PFSK-1 (cell line): ENCODE measurements at regions not wholly inside any gene's neighbourhood (a gene's known extent, or its start where the extent isn't known, plus 50 kb on each side); places are given as distances from the start of the nearest gene placed in this dataset.

Source experiments
- FOXP2 ChIP-seq: optimal IDR thresholded peaks from 2 replicates; pipeline ENCODE3; 2011; ENCODE audit warnings: borderline replicate concordance, control low read depth, inconsistent platforms; ENCODE audit not compliant: insufficient read depth; ENCODE audit errors: extremely low read length, extremely low read depth
- POLR2AphosphoS5 ChIP-seq: IDR thresholded peaks from 2 replicates; pipeline ENCODE4 v1.6.1; 2012; ENCODE audit warnings: low read depth, mild to moderate bottlenecking, control low read depth, low read length, moderate library complexity
- REST ChIP-seq, 2 experiments: IDR thresholded peaks; 2 replicates each; pipeline versions ENCODE4 v1.6.1 to v1.8.0; 2011 to 2012; ENCODE audit warnings: low read depth in 2 of 2, low read length in 2 of 2, control low read depth in 1 of 2, inconsistent platforms in 1 of 2, mild to moderate bottlenecking in 1 of 2, moderate library complexity in 1 of 2; ENCODE audit not compliant: insufficient read depth in 1 of 2
- SIN3A ChIP-seq: IDR thresholded peaks from 2 replicates; pipeline ENCODE4 v1.6.1; 2012; ENCODE audit warnings: mild to moderate bottlenecking, low read length, moderate library complexity, borderline replicate concordance; ENCODE audit not compliant: insufficient read depth
- TAF1 ChIP-seq: IDR thresholded peaks from 2 replicates; pipeline ENCODE4 v1.6.1; 2012; ENCODE audit warnings: low read length, control low read depth, borderline replicate concordance; ENCODE audit not compliant: insufficient read depth

GRCh38 chr15:67925182-67925581, 85.3 kb upstream of the RNU6-1 start:
- TF ChIP-seq FOXP2: no peak
- no peak for TF ChIP-seq TAF1
- no peak for TF ChIP-seq REST (IDR thresholded peaks at IDR 0.05; ENCODE audit: insufficient read depth in 1 of 2, low read depth in 2 of 2, low read length in 2 of 2)
- no peak for TF ChIP-seq POLR2AphosphoS5
- TF ChIP-seq SIN3A: no peak

GRCh38 chr15:67927501-67928168, 87.8 kb upstream of the RNU6-1 start:
- TF ChIP-seq TAF1 (no peak), FOXP2 (no peak), REST (IDR thresholded peaks at IDR 0.05; ENCODE audit: insufficient read depth in 1 of 2, low read depth in 2 of 2, low read length in 2 of 2) (no peak), SIN3A (no peak), POLR2AphosphoS5 (no peak)

GRCh38 chr15:67928666-67929065, 88.8 kb upstream of the RNU6-1 start:
- TF ChIP-seq POLR2AphosphoS5: no peak
- TF ChIP-seq SIN3A: no peak
- TF ChIP-seq FOXP2: no peak

- TF ChIP-seq SIN3A (no peak), TAF1 (no peak), POLR2AphosphoS5 (no peak), REST (IDR thresholded peaks at IDR 0.05; ENCODE audit: insufficient read depth in 1 of 2, low read depth in 2 of 2, low read length in 2 of 2) (no peak), FOXP2 (no peak)
Observed at GRCh38 chr15:67930720-67931119, 90.9 kb upstream of the RNU6-1 start.

GRCh38 chr15:67931861-67932260, 92.0 kb upstream of the RNU6-1 start:
- TF ChIP-seq POLR2AphosphoS5 (no peak), SIN3A (no peak), REST (IDR thresholded peaks at IDR 0.05; ENCODE audit: insufficient read depth in 1 of 2, low read depth in 2 of 2, low read length in 2 of 2) (no peak), FOXP2 (no peak), TAF1 (no peak)
